Central memory CD4-positive, alpha-beta T cell (primary cell): ENCODE measurements at regions not wholly inside any gene's neighbourhood (a gene's known extent, or its start where the extent isn't known, plus 50 kb on each side); places are given as distances from the start of the nearest gene placed in this dataset.

ENCODE experiments used
- DNase-seq: peaks from one replicate; pipeline ENCODE4 v3.0.0; 2022

DNA sequence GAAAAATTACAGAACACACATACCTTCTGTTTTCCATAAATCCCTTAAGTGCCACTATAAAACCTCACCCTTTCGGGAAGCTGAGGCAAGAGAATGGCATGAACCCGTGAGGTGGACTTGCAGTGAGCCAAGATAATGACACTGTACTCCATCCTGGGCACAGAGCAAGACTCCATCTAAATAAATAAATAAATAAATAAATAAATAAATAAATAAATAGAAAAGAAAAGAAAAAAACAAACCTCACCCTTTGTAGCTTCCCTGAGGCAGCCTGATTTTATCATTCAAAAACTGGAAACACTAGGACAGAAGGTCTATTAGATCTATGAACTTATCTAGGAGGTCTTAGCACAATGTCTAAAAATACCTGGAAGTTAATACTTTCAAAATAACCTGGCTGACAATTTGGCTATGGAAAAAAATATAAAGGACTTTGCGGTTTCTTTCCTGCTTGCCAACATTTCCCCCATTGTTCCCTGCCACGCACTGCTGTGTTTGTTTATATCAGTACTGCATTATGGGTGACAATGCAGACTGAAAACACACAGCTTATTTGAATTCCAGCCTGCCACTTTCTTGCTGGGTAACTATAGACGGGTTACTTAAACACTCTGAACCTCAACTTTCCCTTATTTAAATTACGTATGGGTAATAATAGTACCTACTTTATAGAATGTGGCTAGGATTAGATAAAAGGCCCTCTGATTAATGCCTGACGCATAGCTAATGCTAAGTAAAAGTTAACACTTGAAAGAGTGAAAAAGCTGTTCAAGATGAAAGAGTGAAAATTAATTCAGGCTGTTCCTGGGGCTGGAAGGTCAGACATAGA is 313.0 kb downstream of the RDH14 start:
- DNase-seq, result no peak

DNA sequence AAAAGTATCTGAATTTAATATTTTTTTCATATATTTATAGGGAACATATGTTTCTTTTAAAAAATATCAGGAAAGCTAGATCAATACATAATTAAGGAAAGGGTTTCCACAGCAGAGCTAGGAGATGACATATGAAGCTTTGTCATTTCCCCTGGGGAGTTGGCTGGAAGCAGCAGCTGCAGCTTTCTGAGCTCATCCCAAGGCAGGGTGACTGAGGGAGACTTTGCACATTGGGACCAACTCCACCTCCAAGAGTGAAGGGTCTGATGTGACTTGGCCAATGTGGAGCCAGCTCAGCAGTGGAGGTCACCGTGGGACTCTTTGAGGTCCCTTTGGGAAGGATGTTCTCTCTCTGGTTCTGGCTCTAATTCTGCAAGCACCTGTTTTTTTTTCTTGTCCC is 315.1 kb downstream of the RDH14 start:
- DNase-seq, result no peak

- no peak for DNase-seq
Measured at GRCh38 chr2:18244845-18245244, 315.6 kb downstream of the RDH14 start.

- DNase-seq, result no peak
Measured at GRCh38 chr2:18243816-18244215, 316.6 kb downstream of the RDH14 start.

DNA sequence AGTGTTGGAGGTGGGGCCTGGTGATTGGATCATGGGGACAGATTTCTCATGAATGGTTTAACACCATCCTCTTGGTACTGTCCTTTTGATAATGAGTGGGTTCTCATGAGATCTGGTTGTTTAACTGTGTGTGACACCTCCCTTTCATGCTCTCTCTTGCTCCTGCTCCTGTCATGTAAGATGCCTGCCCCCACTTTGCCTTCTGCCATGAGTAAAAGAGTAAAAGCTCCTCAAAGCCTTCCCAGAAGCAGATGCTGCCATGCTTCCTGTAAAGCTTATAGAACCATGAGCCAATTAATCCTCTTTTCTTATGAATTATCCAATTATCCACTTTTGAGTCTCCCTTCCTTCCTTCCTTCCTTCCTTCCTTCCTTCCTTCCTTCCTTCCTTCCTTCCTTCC is 317.7 kb downstream of the RDH14 start:
- DNase-seq, result no peak

DNA sequence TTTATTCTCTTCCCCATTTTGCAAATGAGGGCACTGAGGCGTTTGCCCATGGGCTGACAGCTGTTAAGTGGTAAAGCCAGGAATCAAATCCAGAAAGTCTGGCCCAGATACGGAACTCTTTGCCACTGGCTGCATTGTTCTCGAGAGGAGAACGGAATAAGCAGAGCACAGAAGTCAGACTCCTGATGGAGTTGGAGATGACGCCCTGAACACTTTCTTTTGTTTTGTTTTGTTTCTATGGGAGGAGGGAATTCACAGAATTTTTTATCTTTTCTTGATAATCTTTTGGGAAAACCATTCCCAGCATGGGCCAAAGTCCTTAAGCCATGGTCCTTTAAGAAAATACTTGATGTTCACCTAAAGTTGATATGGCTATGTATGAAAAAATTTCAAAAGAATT is 322.2 kb downstream of the RDH14 start:
- DNase-seq, result no peak

- no peak for DNase-seq
Measured at GRCh38 chr2:18237298-18237697, 323.2 kb downstream of the RDH14 start.

DNA sequence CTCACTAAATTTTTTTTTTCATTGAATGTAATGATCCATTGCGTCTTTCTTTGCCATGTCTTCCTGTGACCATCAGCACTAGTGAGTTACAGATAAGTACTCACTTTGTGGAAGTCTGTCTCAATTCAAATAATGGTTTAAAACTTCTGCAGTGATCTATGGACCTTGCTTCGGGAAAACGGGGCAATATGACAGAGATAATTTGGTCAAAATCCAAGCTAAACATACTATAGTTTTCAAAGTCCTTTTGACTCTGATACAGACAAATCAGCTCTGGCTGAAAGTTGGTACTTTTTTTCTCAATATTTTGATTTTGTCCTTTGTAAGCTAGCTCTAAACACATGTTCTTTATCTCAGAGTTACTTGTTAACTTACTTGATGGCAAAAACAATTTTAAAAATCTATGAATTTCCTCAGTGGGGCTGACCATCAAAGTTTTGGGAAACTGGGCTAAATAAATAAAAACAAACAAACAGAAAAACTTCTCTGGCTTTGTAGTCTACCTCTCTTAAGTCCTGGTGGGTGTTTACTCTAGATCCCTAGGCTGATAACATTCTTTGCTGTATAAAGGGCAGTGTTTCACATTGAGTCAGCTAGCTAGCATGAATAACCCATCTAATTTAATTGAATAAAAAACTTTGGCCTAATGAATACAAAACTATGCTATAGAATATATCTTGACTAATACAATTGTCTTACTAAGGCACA is 327.6 kb downstream of the RDH14 start:
- DNase-seq, result no peak

GRCh38 chr2:18230668-18231067 is 329.8 kb downstream of the RDH14 start:
- DNase-seq, result no peak

GRCh38 chr2:18219676-18220075 is 340.8 kb downstream of the RDH14 start:
- DNase-seq, result no peak

DNA sequence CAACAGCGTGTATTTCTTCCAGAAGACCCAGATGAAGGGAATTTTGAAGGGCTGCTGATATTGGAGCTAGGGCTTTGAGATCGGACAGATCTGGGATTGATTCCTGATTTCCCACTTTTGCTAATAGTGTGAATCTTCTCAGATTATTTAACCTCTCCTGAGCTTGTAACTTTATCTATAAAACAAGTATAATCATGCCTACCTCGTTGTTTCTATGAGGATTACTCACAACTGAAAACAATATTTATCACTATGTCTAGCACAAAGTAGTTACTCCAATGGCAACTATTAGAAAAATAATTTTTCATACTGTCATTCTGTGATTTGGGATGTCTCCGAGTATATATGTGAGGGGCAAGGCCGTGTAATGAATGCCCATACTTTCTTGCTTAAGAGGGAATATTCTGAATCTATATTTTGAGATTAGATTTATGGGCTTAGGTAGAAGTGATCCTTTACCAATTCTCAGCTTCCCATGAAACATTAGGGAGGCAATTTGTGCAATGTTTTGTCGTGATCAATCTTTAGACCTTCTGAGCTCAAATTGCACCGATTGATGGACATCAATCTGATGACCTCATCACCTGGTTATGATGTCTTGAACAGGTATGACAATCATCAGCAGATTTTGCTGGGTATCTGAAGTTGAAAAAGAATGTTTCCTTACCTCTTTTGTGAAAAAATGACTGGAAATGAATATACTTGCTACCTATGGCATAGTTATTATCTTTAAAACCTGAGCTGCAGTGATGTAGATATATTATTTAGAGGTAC is 339.9 kb downstream of the KCNS3 start:
- DNase-seq, result no peak

DNA sequence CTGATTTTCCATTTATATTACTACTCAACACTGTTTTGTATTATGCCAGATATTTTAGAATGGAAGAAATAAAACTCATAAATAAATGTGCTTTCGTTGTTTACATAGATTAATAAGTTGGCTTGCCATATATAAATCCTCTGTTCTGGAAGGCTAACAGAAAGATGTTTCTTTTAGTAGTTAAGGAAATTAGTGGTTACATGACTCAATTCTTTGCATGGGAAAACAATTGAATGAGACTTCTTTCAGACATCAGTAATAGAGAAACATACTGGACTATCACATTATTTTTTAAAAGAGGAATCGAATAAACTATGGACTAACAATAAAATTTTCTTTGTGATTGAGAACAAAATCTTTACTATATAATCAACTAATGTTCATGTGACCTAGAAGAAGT is 336.5 kb downstream of the KCNS3 start:
- no peak for DNase-seq

GRCh38 chr2:18213986-18214385 is 335.5 kb downstream of the KCNS3 start:
- no peak for DNase-seq

- no peak for DNase-seq
Measured at GRCh38 chr2:18209934-18210639, 331.6 kb downstream of the KCNS3 start.

DNA sequence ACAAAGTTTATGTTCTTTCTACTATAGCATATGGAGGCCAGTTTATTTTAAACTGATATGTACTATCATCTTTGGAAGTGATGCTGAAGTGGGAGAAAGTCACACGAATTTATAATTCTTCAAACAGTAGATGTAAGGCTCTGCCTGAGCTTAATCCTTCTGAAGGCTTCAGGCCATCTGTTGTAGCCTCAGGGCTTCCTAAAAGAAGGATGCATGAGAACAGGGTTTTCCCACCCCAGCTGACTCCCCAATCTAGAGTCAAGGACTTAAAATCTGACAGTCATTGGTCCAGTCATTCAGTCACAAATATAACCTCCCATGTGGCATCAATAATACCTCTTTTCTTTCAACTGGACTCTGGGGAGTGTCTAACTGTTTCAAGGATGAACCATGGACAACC is 330.5 kb downstream of the KCNS3 start:
- DNase-seq, result no peak

GRCh38 chr2:18200771-18201170 is 322.3 kb downstream of the KCNS3 start:
- no peak for DNase-seq

DNA sequence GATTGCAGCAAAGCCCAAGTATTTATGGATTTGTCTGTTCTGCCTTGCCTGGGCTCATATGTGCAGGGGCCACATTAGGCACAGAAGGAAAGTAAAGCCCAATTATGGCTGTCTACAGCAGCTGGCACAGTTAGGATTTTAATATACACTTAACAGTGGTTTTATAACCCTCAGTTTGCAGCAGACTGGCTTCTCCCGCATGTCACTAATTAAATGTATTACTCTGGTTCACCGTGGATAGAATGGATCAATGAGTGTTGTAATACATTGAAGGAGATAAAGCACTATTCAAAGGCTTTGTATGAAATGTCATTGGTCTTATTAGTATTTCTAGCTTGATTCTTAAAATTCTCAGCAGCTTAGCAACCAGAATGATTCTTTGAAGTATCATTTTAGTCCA is 320.2 kb downstream of the KCNS3 start:
- DNase-seq, result no peak

DNA sequence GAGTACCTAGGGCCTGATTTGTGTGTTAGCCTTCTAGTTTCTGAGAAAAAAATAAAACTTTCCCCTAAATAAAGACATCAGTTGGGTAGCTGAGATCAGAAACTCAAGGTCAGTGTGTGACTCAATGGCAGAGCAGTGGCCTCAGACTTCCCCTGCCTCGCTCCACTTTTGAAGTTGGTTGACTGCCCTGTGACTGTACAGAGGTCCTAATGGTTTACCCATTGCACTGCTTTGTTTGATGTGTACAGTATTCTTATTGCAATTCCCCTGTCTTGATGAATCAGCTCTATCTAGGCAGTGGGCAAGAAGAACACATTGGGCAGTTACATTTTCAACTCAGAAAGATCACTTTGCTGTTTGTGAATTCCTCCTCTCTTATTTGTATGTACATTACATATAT is 315.7 kb downstream of the KCNS3 start:
- no peak for DNase-seq

DNA sequence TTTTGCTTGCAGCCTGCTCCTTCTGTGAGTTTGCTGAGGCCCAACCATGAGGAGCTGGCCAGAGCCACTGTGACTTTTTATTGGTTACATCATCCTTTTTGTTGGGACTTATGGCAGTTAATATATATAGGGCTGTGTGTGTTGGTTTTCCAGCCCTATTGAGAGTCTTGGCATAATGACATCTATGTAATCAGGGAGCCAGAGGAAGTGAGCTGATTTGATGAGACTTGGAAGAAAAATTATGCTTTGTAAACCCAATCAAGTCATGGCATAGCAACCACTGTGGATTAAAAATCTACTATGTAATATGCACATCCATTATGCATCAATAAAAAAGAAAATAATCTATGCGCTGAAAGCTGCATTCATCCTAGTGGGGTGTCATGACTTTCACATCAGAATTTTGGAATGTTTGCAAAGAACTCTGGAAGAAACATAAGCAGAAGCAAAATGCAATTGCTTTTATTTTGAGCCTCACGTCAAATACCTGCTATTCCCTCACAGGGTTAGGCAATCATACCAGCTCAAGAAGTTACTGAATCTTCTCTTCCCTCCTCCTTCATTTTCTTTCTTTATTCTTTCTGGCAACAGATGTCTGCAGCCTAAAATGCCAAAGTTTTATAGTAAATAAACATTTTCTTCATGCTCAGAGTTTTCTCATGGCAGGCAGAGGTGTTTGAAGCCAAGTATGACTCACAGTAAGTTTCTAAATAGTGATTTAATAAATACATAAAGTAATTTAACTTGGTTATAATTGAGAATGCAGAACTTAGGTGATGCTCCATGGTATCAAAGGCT is 308.5 kb downstream of the KCNS3 start:
- DNase-seq, result no peak

- DNase-seq, result no peak
Measured at GRCh38 chr2:18182861-18183260, 304.4 kb downstream of the KCNS3 start.

GRCh38 chr2:18180912-18181311 is 302.4 kb downstream of the KCNS3 start:
- DNase-seq, result no peak

DNA sequence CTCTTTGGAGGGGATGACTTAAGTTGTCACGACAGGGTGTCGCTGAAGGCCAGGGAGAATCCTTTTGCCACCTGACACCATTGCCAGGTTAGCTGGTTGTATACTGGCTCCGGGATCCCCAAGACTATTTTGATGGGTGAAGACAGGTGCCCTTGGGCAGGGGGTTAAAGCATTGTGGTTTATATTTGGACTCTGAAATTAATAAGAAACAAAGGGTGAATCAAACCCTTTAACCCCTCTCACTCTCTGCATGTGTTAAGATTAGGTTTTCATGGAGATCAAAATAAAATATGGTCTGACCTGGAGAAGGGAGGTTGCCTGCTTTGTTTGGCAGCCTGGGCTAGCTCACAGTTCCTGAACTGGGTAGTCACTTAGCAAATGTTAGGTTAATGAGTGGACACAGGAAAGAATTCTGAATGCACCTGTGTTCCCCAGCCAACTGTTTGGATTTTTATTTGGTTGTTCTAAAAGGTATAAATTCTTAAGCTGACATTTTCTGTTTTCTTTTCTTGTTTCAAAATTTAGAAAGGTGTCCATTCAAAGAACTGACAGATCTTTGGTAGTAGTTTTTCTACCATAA is 301.7 kb downstream of the KCNS3 start:
- no peak for DNase-seq
